ENCODE measurements at regions not wholly inside any gene's neighbourhood (a gene's known extent, or its start where the extent isn't known, plus 50 kb on each side); places are given as distances from the start of the nearest gene placed in this dataset.

- DNase-seq (no peak), ATAC-seq (ENCODE audit: low read depth) (no peak)
- no peak overlapping the region for H3K27ac Mint-ChIP-seq
- H3K9me3 Mint-ChIP-seq (ENCODE audit: insufficient read depth) = no peaks in the 10 kb centered on the region
- ChIA-PET CTCF (no interaction called here), POLR2A (no interaction called here)
- H3K4me1 Mint-ChIP-seq = no peaks in the 10 kb centered on the region
- H4K20me1 ChIP-seq (ENCODE audit: control insufficient read depth, insufficient read depth, low read length, poor library complexity, severe bottlenecking) = no peaks in the 10 kb centered on the region
- H3K4me3 ChIP-seq (ENCODE audit: control extremely low read depth in 1 of 5, extremely low read depth in 1 of 5, insufficient read depth in 1 of 5, low read depth in 2 of 5, low read length in 4 of 5) = no peak overlapping the region
- no peak overlapping the region for H3K4me3 Mint-ChIP-seq
- no peaks in the 10 kb centered on the region for H3K79me2 ChIP-seq (ENCODE audit: control insufficient read depth, insufficient read depth, low read length)
- H3K4me2 ChIP-seq (replicated peaks; ENCODE audit: low read depth, low read length, poor library complexity, severe bottlenecking) = no peak overlapping the region
- H2AFZ ChIP-seq (ENCODE audit: insufficient read depth, low read depth, low read length, poor library complexity, severe bottlenecking) = no peak overlapping the region
- no peak overlapping the region for H3K9ac ChIP-seq (ENCODE audit: low read length)
- H3K4me1 ChIP-seq (ENCODE audit: control insufficient read depth in 2 of 2, insufficient read depth in 2 of 2, low read length in 2 of 2) = no peaks in the 10 kb centered on the region
- no peaks in the 10 kb centered on the region for H3K27me3 ChIP-seq (replicated peaks in 1 of 4; ENCODE audit: control extremely low read depth in 1 of 4, control insufficient read depth in 3 of 4, insufficient read depth in 4 of 4, low read length in 3 of 4)
- H3K27me3 Mint-ChIP-seq = no peaks in the 10 kb centered on the region
- no peaks in the 10 kb centered on the region for H3K36me3 ChIP-seq (replicated peaks in 1 of 2; ENCODE audit: control extremely low read depth in 1 of 2, control insufficient read depth in 1 of 2, extremely low read depth in 1 of 2, insufficient read depth in 2 of 2, low read length in 1 of 2)
- intact Hi-C loops (cut with micrococcal nuclease) = no loop called here
- no peak overlapping the region for H3K27ac ChIP-seq (ENCODE audit: low read length in 2 of 2)
- TF ChIP-seq CTCF (IDR thresholded peaks at IDR 0.05) (no peak), EZH2 (IDR thresholded peaks at IDR 0.05; ENCODE audit: borderline replicate concordance, insufficient read depth, low read depth, low read length, poor library complexity, severe bottlenecking) (no peak)
- H3K9me3 ChIP-seq (ENCODE audit: control extremely low read depth in 1 of 3, control insufficient read depth in 2 of 3, insufficient read depth in 1 of 3, low read length in 2 of 3) = no peaks in the 10 kb centered on the region
Measured at GRCh38 chr13:81582381-81582780, 1241.5 kb upstream of the SPRY2 start.

GRCh38 chr13:81577601-81578195 lies 1236.8 kb upstream of the SPRY2 start:
- Histone ChIP-seq H3K27me3 (replicated peaks in 1 of 4; ENCODE audit: control extremely low read depth in 1 of 4, control insufficient read depth in 3 of 4, insufficient read depth in 4 of 4, low read length in 3 of 4) (no peaks in the 10 kb centered on the region), H3K36me3 (replicated peaks in 1 of 2; ENCODE audit: control extremely low read depth in 1 of 2, control insufficient read depth in 1 of 2, extremely low read depth in 1 of 2, insufficient read depth in 2 of 2, low read length in 1 of 2) (no peaks in the 10 kb centered on the region), H3K4me3 (ENCODE audit: control extremely low read depth in 1 of 5, extremely low read depth in 1 of 5, insufficient read depth in 1 of 5, low read depth in 2 of 5, low read length in 4 of 5) (no peak overlapping the region), H3K9me3 (ENCODE audit: control extremely low read depth in 1 of 3, control insufficient read depth in 2 of 3, insufficient read depth in 1 of 3, low read length in 2 of 3) (peaks cover 0 to 4% (median 0%) of the 10 kb centered on the region in 3 donors), H3K79me2 (ENCODE audit: control insufficient read depth, insufficient read depth, low read length) (no peaks in the 10 kb centered on the region), H3K9ac (ENCODE audit: low read length) (no peak overlapping the region), H3K4me1 (ENCODE audit: control insufficient read depth in 2 of 2, insufficient read depth in 2 of 2, low read length in 2 of 2) (no peaks in the 10 kb centered on the region), H2AFZ (ENCODE audit: insufficient read depth, low read depth, low read length, poor library complexity, severe bottlenecking) (no peak overlapping the region), H3K4me2 (replicated peaks; ENCODE audit: low read depth, low read length, poor library complexity, severe bottlenecking) (no peak overlapping the region), H3K27ac (ENCODE audit: low read length in 2 of 2) (no peak overlapping the region), H4K20me1 (ENCODE audit: control insufficient read depth, insufficient read depth, low read length, poor library complexity, severe bottlenecking) (no peaks in the 10 kb centered on the region)
- ChIA-PET POLR2A (no interaction called here), CTCF (interaction anchor here (1.3 kb wide), 1 partner anchor 13 kb away, joined by 3 read pairs; no protein-coding TSS in a partner anchor)
- H3K4me3 Mint-ChIP-seq = no peak overlapping the region
- ATAC-seq (ENCODE audit: low read depth) = no peak
- no peaks in the 10 kb centered on the region for H3K27me3 Mint-ChIP-seq
- no peak for DNase-seq
- WGBS (ENCODE audit: insufficient coverage) = no CpG with 5 or more reads among the region's 2 CpGs
- H3K9me3 Mint-ChIP-seq (ENCODE audit: insufficient read depth) = no peaks in the 10 kb centered on the region
- TF ChIP-seq CTCF (IDR thresholded peaks at IDR 0.05) (no peak), EZH2 (IDR thresholded peaks at IDR 0.05; ENCODE audit: borderline replicate concordance, insufficient read depth, low read depth, low read length, poor library complexity, severe bottlenecking) (no peak)
- no peak overlapping the region for H3K27ac Mint-ChIP-seq
- H3K4me1 Mint-ChIP-seq = no peaks in the 10 kb centered on the region
- intact Hi-C loops (cut with micrococcal nuclease) = no loop called here
